ENCODE measurements at regions not wholly inside any gene's neighbourhood (a gene's known extent, or its start where the extent isn't known, plus 50 kb on each side); places are given as distances from the start of the nearest gene placed in this dataset.
"Not testable (repeated sequence)": the region's sequence is repeated elsewhere in the genome, so short reads cannot be mapped to it uniquely, and the experiment has no call there.

DNA sequence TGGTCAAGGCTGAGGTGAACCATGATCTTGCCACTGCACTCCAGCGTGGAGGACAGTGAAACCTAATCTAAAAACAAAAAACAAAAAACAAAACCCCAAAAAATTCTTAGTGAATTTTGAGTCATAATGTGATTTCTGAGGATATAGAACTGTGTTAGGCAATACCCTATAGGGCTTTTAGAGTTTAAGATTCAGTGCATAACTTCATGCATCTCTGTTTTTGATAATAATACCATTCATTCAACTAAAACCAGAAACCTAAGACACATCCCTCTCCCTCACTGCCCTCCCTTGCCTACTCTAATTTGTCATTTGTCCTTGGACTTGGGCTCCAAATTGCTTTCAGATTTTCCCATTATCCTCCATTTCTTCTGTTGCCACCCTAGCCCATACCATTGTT is 405.7 kb upstream of the EDIL3 start:
- no peak for DNase-seq

GRCh38 chr5:84783003-84783402 is 398.3 kb upstream of the EDIL3 start:
- no peak for DNase-seq

DNA sequence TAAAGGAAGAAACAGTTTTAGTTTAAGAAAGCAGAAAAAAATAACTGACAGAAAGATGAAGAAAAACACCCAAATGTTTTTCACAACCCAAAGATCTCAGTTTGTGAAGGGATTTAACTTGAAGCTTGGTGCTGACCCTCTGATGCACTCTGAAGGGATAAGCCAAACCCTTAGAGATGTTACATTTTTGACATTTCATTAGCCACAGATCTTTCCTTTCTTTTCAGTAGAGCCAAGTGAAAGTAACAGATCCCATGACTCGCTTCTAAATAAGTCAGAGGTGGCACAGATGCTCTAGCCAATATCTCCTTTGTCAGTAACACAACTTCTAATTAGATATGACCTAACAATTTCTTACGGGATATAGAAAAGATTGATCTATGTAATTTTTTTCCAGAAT is 394.5 kb upstream of the EDIL3 start:
- no peak for DNase-seq

GRCh38 chr5:84764227-84764626 is 379.5 kb upstream of the EDIL3 start:
- no peak for DNase-seq

GRCh38 chr5:84758008-84758407 is 373.3 kb upstream of the EDIL3 start:
- DNase-seq = no peak

- DNase-seq = no peak
Observed at GRCh38 chr5:84752780-84753179, 368.1 kb upstream of the EDIL3 start.

DNA sequence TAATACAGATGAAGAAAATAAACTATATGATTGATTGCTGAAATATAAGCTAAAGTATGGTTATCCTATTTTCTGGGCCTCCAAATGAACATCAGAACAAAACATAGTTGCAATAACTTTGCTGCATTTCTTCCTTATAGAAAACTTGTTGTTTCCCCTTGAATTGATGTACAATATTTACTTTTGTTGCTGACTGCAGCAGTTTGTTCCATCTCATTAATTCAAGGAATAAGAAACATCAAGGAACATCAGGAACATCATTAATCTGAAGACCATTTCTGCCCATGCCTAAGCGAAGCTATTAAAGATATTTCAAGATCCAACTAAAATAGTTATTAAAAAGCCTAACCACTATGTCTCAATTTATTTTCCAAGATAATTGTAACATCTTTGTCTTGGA is 363.6 kb upstream of the EDIL3 start:
- DNase-seq = no peak

GRCh38 chr5:84746280-84746679 is 361.6 kb upstream of the EDIL3 start:
- not testable (repeated sequence) for DNase-seq

DNA sequence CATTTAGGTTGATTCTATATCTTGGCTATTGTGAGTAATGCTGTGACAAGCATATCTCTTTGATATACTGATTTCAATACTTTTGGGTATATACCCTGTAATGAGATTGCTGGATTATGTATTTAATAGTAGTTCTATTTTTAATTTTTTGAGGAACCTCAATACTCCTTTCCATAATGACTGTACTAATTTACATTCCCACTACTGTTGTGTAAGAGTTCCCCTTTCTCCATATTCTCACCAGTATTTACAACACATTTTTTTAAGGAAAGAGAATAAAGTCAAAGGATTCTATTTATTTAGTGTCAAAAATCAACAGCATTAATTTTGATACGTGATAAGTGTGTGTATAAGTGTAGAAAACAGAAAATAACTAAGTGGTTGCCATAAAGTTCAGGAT is 356.4 kb upstream of the EDIL3 start:
- DNase-seq = no peak

DNA sequence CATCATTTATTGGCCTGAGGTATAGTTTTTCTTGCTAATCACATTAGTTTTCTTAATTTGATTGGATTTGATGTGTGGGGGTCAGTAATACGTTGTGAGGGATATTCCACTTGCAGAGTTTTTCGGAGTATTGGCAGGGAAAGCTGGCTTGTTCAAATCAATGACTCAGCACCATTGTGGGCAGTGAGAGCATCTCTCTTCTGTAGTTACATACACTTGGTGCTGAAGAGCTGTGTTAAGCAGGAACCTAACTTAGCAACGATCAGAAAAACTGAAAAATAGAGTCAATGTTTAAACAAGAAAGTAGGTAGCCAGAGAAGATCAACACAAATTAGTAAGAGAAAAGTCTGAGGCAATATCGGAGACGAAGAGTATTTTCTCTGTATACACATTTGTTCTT is 344.6 kb upstream of the EDIL3 start:
- DNase-seq = peak in 15 of 51 donors; percentile 1 to 59 (median 17)

DNA sequence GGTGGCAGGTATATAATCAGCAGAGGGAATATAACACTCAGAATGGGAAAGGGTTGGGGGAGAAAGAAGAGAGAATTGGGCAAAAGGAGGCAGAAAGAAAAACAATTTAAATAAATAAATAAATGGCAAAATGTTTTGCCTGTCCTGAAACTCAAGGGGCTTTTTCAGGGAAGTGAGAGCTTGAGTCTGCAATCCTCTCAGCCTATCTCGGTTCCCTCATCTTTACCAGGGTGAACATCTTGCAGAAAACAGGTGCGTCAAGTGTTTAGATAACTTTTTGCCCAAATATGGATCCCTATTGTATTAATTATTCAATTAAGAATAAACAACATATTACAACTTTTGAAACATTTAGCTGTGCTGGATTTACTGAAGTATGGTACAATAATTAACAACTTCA is 343.0 kb upstream of the EDIL3 start:
- DNase-seq = no peak

DNA sequence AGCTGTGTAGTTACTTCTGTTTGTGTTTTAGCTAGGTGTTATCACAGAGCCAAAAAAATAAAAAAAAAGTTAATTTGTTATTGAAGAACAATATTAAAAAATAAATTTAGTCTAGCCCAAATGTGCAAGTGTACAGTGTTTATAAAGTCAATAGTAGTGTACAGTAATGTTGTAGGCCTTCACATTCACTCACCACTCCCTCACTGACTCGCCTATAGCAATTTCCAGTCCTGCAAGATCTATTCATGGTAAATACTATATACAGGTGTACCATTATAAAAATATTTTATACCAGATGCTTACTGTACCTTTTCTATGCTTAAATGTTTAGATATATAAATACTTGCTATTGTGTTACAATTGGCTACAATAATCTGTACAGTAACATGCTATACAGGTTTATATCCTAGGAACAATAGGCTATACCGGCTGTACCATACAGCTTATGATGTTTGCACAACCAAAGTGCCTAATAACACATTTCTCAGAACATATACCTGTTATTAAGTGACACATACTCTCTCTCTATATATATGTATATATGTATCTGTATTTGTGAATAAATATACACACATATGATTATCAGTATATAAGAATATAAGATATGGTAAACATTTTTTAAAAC is 341.4 kb upstream of the EDIL3 start:
- no peak for DNase-seq

DNA sequence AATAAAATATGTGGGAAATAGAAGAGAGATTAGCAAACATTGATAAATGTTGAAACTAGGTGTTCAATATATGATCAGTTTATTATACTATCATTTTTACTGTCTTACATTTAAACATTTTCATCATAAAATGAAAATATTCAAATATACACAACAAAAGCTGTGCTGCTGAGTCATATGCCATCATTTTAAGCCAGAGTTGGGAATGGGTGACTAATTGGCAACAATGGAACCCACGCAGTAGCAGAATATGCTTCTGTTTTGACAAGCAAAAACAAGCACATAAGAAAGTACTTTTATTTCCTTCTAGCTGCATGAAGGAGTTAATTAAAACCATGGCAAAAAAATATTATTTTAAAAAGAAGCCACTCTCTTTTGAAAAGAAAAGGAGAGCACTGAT is 340.0 kb upstream of the EDIL3 start:
- DNase-seq = no peak

DNA sequence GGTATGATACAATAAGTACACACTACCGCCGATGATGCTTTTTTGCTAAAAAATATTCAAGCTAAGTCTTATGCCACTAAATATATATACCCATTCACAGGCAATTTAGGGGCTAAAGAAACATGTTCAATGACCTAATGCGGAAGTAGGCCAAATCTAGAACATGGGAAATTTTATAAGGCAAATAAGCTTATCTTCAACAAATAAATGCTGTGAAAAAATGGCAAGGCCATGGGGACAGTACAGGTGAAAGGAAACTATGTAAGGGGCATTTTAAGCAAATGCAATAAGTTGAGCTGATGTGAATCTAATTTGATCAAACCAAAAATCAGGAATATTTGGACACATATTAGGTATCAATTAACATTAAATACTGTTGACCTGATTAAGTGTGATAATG is 339.5 kb upstream of the EDIL3 start:
- DNase-seq = no peak

GRCh38 chr5:84718377-84718776 is 333.7 kb upstream of the EDIL3 start:
- no peak for DNase-seq

DNA sequence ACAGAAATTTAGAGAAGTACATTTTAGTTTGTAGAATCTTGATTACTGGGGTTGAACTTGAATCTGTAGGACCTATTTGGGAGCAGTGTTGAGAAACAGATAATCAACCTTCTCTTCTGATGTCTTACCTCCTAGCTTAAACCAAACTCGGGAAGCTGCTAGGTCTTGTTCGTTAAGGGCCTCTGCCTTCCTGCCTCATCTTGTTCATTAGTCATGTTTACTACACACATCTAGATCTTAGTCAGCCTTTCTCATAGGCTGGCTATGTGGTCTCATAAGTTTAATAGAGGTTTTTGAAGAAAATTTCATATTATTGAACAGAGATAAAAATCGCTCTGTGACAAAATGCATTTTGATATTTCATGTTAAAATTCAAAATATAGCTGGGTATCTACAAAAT is 331.0 kb upstream of the EDIL3 start:
- DNase-seq = no peak

GRCh38 chr5:84715091-84715490 is 330.4 kb upstream of the EDIL3 start:
- DNase-seq = no peak

DNA sequence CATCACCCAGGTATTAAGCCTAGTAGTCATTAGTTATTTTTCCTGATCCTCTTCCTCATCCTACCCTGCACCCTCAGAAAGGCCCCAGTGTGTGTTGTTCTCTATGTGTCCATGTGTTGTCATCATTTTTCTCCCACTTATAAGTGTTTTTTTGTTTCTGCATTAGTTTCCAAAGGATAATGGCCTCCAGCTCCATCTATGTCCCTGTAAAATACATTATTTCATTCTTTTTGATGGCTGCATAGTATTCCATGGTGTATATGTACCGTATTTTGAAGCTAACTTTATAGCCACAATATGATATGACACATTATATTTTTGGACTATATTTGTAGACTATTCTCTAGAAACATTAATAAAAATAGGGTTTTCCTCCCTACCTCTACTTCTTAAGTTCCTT is 324.4 kb upstream of the EDIL3 start:
- no peak for DNase-seq

- no peak for DNase-seq
Observed at GRCh38 chr5:84706678-84707641, 322.3 kb upstream of the EDIL3 start.

GRCh38 chr5:84700545-84700944 is 315.9 kb upstream of the EDIL3 start:
- DNase-seq = not testable (repeated sequence)

DNA sequence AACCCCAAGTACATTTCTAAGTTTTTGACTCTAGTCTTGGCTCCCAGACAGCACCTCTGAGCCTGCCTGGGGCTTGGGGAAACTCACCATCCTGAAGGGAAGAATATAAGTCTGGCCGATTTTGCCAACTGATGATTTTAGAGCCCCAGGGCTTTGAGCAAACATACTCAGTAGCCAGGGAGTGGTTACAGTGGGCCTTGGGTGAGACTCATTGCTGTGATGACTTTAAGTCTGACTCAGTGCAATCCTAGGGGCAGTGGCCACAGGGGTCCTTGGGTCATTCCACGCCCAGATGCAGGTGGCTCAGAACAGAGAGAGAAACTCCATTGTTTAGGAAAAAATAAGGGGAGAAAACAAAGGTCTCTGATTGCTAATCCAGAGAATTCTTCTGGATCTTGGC is 312.0 kb upstream of the EDIL3 start:
- DNase-seq = no peak

DNA sequence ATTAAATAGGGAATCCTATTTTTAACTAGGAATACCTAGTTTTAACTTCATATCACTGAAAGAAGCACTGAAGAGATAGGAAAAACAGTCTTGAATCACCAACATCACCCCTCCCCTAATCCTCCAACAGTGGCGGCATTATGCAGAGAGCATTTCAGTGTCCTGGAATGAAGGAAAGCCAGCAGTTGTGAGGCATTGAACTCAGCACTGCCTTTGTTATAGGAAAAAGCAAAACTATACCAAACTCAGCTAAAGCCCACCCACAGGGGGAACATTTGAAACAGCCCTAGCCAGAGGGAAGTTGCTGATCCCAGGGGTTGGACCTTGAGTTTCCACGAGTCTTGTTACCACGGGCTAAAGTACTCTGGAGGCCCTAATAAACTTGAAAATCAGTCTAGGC is 310.6 kb upstream of the EDIL3 start:
- no peak for DNase-seq

DNA sequence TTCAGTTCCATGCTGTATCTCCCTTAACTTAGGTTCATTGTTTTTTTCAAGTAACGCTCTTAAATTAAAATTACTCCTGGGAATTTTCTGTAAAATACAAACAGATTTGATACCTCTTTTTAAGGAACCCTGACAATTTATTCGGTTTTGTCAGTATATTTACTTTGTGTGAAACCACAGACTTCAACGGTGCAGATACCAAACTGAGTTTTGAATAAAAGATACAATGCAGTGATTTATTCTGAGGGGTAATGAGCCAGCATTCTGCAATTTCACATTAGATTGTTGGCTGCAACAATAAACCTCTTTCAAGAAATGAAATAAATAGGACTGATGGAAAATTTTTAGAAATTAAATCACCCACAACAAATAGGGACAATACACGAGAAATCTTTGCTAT is 308.6 kb upstream of the EDIL3 start:
- DNase-seq = peak in 1 of 51 donors; percentile 27

Measured in hypothalamus (tissue), 51 donors.